Caco-2 (cell line): ENCODE measurements at regions not wholly inside any gene's neighbourhood (a gene's known extent, or its start where the extent isn't known, plus 50 kb on each side); places are given as distances from the start of the nearest gene placed in this dataset.
"Not testable (repeated sequence)": the region's sequence is repeated elsewhere in the genome, so short reads cannot be mapped to it uniquely, and the experiment has no call there.

Source experiments
- BruUV-seq: library from RNA; stranded (reverse); fragments of 400-500 nt; replicated peaks from 2 replicates; lab custom pipeline; 2021; lab: Mats Ljungman, UMichigan
- CTCF ChIA-PET: fragments of 300-600 bp; sonication (Branson Sonifier 250); formaldehyde crosslinking; loops from one replicate; lab custom pipeline; 2022; ENCODE audit warnings: antibody characterized with exemption; lab: Charles Lee
- POLR2A ChIA-PET: fragments of 300-600 bp; sonication (Branson Sonifier 250); formaldehyde crosslinking; loops from one replicate; lab custom pipeline; 2022; ENCODE audit warnings: antibody characterized with exemption; lab: Charles Lee
- DNase-seq, 2 experiments: peaks; one replicate each; pipeline versions ENCODE4 v3.0.0 to v3.0.0-alpha.2; 2020 to 2022
- H3K27me3 ChIP-seq: replicated peaks from 2 replicates; pipeline ENCODE4 v1.6.0; 2011; ENCODE audit warnings: low read length; ENCODE audit not compliant: control insufficient read depth, insufficient read depth
- H3K36me3 ChIP-seq: 2 replicates; pipeline ENCODE4 v1.5.1; 2011; ENCODE audit warnings: low read length; ENCODE audit not compliant: control insufficient read depth, insufficient read depth
- H3K4me1 ChIP-seq: fragments of 250-450 bp; sonication (Bioruptor Pico); 2 replicates; pipeline ENCODE4 v1.5.1; 2020; ENCODE audit warnings: mild to moderate bottlenecking
- H3K4me3 ChIP-seq: 2 replicates; pipeline ENCODE4 v1.5.1; 2011; ENCODE audit warnings: low read depth, mild to moderate bottlenecking, control low read depth, low read length
- H3K9me3 ChIP-seq: fragments of 250-450 bp; sonication (Bioruptor Pico); 2 replicates; pipeline ENCODE4 v1.5.1; 2020; ENCODE audit warnings: mild to moderate bottlenecking, moderate library complexity
- H3K27ac Mint-ChIP-seq: one replicate; pipeline ENCODE4 v1.8.0; 2022; ENCODE audit warnings: mixed read lengths; ENCODE audit not compliant: unreplicated experiment
- H3K27me3 Mint-ChIP-seq: one replicate; pipeline ENCODE4 v1.8.0; 2022; ENCODE audit warnings: mixed read lengths; ENCODE audit not compliant: insufficient read depth, unreplicated experiment
- H3K36me3 Mint-ChIP-seq: one replicate; pipeline ENCODE4 v1.8.0; 2022; ENCODE audit warnings: mild to moderate bottlenecking, mixed read lengths; ENCODE audit not compliant: insufficient read depth, unreplicated experiment
- H3K4me1 Mint-ChIP-seq: one replicate; pipeline ENCODE4 v1.8.0; 2022; ENCODE audit warnings: low read depth, mixed read lengths; ENCODE audit not compliant: unreplicated experiment
- H3K4me3 Mint-ChIP-seq: one replicate; pipeline ENCODE4 v1.8.0; 2022; ENCODE audit warnings: mild to moderate bottlenecking, moderate library complexity, mixed read lengths; ENCODE audit not compliant: unreplicated experiment
- H3K9me3 Mint-ChIP-seq: one replicate; pipeline ENCODE4 v1.8.0; 2022; ENCODE audit warnings: mixed read lengths; ENCODE audit not compliant: unreplicated experiment
- CTCF ChIP-seq, 2 experiments: fragments of 200-600 bp in 1 of 2; IDR thresholded peaks; 1 replicate in 1 of 2; 2 replicates in 1 of 2; pipeline versions ENCODE4 v1.5.1 to v1.8.0; 2011 to 2022; ENCODE audit warnings: antibody characterized with exemption in 1 of 2, control low read depth in 1 of 2, inconsistent platforms in 1 of 2, low read depth in 1 of 2, low read length in 1 of 2, mild to moderate bottlenecking in 1 of 2, moderate library complexity in 1 of 2; ENCODE audit not compliant: insufficient read depth in 1 of 2, severe bottlenecking in 1 of 2, unreplicated experiment in 1 of 2
- intact Hi-C: fragments of 100-400 bp; cut with micrococcal nuclease; formaldehyde crosslinking; loops from one replicate; pipeline ENCODE4 v1.10.0; 2022; ENCODE audit not compliant: unreplicated experiment

DNA sequence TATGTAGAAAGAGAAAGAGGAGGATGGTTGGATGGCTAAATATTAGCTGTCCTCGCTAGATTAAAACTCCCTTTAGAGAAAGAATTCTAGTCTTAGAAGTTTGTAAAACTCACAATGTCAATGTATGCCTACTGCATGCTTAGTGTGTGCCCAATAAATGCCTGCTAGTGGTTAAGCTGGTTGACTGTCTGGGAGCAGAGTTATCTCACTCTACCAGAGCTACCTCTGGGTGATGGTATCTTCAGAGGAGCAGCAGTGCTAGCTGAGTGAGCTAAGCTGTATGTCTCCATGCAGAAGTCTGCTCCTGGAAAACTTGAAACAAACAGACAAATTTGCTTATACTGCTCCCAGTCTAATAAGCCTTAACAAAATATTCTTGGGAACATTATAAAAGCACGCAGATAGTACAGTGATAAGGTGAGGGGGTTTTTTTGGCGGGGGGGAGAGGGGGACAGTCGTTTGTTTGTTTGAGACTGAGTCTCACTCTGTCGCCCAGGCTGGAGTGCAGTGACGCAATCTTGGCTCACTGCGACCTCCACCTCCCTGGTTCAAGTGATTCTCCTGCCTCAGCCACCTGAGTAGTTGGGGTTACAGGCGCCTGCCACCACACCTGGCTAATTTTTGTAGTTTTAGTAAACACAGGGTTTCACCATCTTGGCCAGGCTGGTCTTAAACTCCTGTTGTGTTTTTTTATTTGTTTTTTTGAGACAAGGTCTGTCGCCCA, 202.8 kb upstream of the TSC22D1 start:
- Mint-ChIP-seq H3K4me3 (no peak overlapping the region), H3K4me1 (no peaks in the 10 kb centered on the region), H3K9me3 (peaks cover 12% of the 10 kb centered on the region), H3K27me3 (no peaks in the 10 kb centered on the region), H3K27ac (no peak overlapping the region), H3K36me3 (no peaks in the 10 kb centered on the region)
- intact Hi-C loops: no loop called here
- no peak for DNase-seq
- H3K4me1 ChIP-seq: peaks cover 14% of the 10 kb centered on the region
- no peak for TF ChIP-seq CTCF (IDR thresholded peaks at IDR 0.05; ENCODE audit: insufficient read depth in 1 of 2, low read depth in 1 of 2, low read length in 1 of 2, severe bottlenecking in 1 of 2, unreplicated experiment in 1 of 2)
- ChIA-PET CTCF (interaction anchor here (0.7 kb wide), 1 partner anchor 22 kb away, joined by 3 read pairs; no protein-coding TSS in a partner anchor), POLR2A (no interaction called here)
- no peaks in the 10 kb centered on the region for H3K9me3 ChIP-seq
- H3K4me3 ChIP-seq: no peak overlapping the region
- BruUV-seq: no TSS peak
- no peaks in the 10 kb centered on the region for H3K36me3 ChIP-seq
- no peaks in the 10 kb centered on the region for H3K27me3 ChIP-seq

GRCh38 chr13:44775290-44775689, 199.2 kb upstream of the TSC22D1 start:
- H3K36me3 ChIP-seq, H3K27me3 ChIP-seq, H3K9me3 ChIP-seq, CTCF ChIA-PET, H3K36me3 Mint-ChIP-seq, BruUV-seq, intact Hi-C loops, H3K27me3 Mint-ChIP-seq, H3K27ac Mint-ChIP-seq, POLR2A ChIA-PET, H3K4me3 ChIP-seq, H3K4me1 Mint-ChIP-seq, H3K4me3 Mint-ChIP-seq, DNase-seq: not testable (repeated sequence)
- H3K4me1 ChIP-seq: peaks cover 14% of the 10 kb centered on the region
- peaks cover 12% of the 10 kb centered on the region for H3K9me3 Mint-ChIP-seq

GRCh38 chr13:44770951-44771350, 194.8 kb upstream of the TSC22D1 start:
- no TSS peak for BruUV-seq
- intact Hi-C loops: no loop called here
- Mint-ChIP-seq H3K27ac (no peak overlapping the region), H3K4me1 (peaks cover 17% of the 10 kb centered on the region), H3K36me3 (no peaks in the 10 kb centered on the region), H3K9me3 (peaks cover 12% of the 10 kb centered on the region), H3K27me3 (no peaks in the 10 kb centered on the region), H3K4me3 (no peak overlapping the region)
- TF ChIP-seq CTCF (IDR thresholded peaks at IDR 0.05; ENCODE audit: insufficient read depth in 1 of 2, low read depth in 1 of 2, low read length in 1 of 2, severe bottlenecking in 1 of 2, unreplicated experiment in 1 of 2): no peak
- Histone ChIP-seq H3K36me3 (no peaks in the 10 kb centered on the region), H3K4me3 (no peak overlapping the region), H3K9me3 (no peaks in the 10 kb centered on the region), H3K4me1 (peaks cover 31% of the 10 kb centered on the region), H3K27me3 (no peaks in the 10 kb centered on the region)
- POLR2A ChIA-PET: no interaction called here
- no peak for DNase-seq
- CTCF ChIA-PET: no interaction called here
